B cell (primary cell): ENCODE measurements at regions not wholly inside any gene's neighbourhood (a gene's known extent, or its start where the extent isn't known, plus 50 kb on each side); places are given as distances from the start of the nearest gene placed in this dataset.
"Not testable (repeated sequence)": the region's sequence is repeated elsewhere in the genome, so short reads cannot be mapped to it uniquely, and the experiment has no call there.

Experiments
- EZH2 ChIP-seq: IDR thresholded peaks from 2 replicates; pipeline ENCODE4 v1.6.1; 2012; ENCODE audit warnings: borderline replicate concordance, low read depth, mild to moderate bottlenecking, moderate library complexity, low read length; ENCODE audit not compliant: insufficient read depth, poor library complexity, severe bottlenecking
- TF ChIP-seq, protein P1 (sequence below): fragments of 200-600 bp; IDR thresholded peaks from one replicate; pipeline ENCODE4 v1.8.0; 2022; ENCODE audit warnings: antibody characterized with exemption, mild to moderate bottlenecking

DNA sequence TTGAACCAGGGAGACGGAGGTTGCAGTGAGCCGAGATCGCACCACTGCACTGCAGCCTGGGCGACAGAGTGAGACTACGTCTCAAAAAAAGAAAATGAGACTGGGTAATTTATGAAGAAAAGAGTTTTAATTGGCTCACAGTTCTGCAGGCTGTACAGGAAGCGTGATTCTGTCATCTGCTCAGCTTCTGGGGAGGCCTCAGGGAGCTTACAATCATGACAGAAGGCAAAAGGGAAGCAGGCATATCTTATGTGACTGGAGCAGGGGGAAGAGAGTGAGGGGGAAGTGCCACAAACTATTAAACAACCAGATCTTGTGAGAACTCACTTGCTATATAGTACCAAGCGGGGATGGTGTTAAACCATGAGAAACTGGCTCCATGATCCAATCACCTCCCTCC lies 1476.2 kb upstream of the DEFB115 start:
- TF ChIP-seq, protein P1, sequence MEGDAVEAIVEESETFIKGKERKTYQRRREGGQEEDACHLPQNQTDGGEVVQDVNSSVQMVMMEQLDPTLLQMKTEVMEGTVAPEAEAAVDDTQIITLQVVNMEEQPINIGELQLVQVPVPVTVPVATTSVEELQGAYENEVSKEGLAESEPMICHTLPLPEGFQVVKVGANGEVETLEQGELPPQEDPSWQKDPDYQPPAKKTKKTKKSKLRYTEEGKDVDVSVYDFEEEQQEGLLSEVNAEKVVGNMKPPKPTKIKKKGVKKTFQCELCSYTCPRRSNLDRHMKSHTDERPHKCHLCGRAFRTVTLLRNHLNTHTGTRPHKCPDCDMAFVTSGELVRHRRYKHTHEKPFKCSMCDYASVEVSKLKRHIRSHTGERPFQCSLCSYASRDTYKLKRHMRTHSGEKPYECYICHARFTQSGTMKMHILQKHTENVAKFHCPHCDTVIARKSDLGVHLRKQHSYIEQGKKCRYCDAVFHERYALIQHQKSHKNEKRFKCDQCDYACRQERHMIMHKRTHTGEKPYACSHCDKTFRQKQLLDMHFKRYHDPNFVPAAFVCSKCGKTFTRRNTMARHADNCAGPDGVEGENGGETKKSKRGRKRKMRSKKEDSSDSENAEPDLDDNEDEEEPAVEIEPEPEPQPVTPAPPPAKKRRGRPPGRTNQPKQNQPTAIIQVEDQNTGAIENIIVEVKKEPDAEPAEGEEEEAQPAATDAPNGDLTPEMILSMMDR = not testable (repeated sequence)
- not testable (repeated sequence) for TF ChIP-seq EZH2
